K562 (cell line): ENCODE measurements at regions not wholly inside any gene's neighbourhood (a gene's known extent, or its start where the extent isn't known, plus 50 kb on each side); places are given as distances from the start of the nearest gene placed in this dataset.

Experiments used
- ATAC-seq: fragments of 200-7000 bp; cut with Tn5 transposase; 3 replicates; pipeline ENCODE4 v1.9.1; 2020; ENCODE audit warnings: moderate library complexity
- BruUV-seq: library from RNA; stranded (reverse); fragments of 400-500 nt; replicated peaks from 2 replicates; lab custom pipeline; 2021; lab: Mats Ljungman, UMichigan
- CTCF ChIA-PET: fragments of 300-600 bp; formaldehyde crosslinking; extraction: SDS; loops from one replicate; lab custom pipeline; 2021; ENCODE audit warnings: low intra/inter-chr PET ratio; lab: Yijun Ruan, JAX
- POLR2A ChIA-PET: fragments of 300-600, 350-650 bp; sonication (Branson Sonifier 250); formaldehyde crosslinking; extraction: SDS; loops from one replicate; lab custom pipeline; 2021; ENCODE audit warnings: antibody characterized with exemption, inconsistent platforms; lab: Yijun Ruan, JAX
- DNase-seq, 4 experiments: peaks; one replicate each; pipeline versions ENCODE4 v3.0.0 to v3.0.0-alpha.2; 2011 to 2018; ENCODE audit warnings: low spot score in 3 of 4, mixed read lengths in 3 of 4; ENCODE audit errors: extremely low read depth in 1 of 4
- FAIRE-seq: peaks from 2 replicates; lab custom pipeline; 2011; peaks lifted over from hg19 to GRCh38; lab: Jason Lieb, UNC
- H2AFZ ChIP-seq: 2 replicates; pipeline ENCODE4 v1.6.0; 2011; ENCODE audit warnings: low read depth, low read length, control low read depth, inconsistent platforms
- H3K27ac ChIP-seq: fragments of 200-600 bp; 3 replicates; pipeline ENCODE4 v1.8.0; 2011; ENCODE audit warnings: low read depth, mild to moderate bottlenecking, control low read depth, inconsistent platforms, low read length, moderate library complexity, mixed read lengths; ENCODE audit errors: extremely low read depth
- H3K27me3 ChIP-seq, 2 experiments: fragments of 300-600 bp in 1 of 2; 2 replicates in 1 of 2; 3 replicates in 1 of 2; pipeline versions ENCODE4 v1.6.0 to v1.8.0; 2011; ENCODE audit warnings: inconsistent platforms in 2 of 2, low read length in 2 of 2, mild to moderate bottlenecking in 1 of 2, mixed read lengths in 1 of 2, moderate library complexity in 1 of 2; ENCODE audit not compliant: control insufficient read depth in 2 of 2, insufficient read depth in 2 of 2
- H3K36me3 ChIP-seq: fragments of 300-600 bp; 3 replicates; pipeline ENCODE4 v1.8.0; 2011; ENCODE audit warnings: mild to moderate bottlenecking, low read length, inconsistent platforms; ENCODE audit not compliant: control insufficient read depth, insufficient read depth
- H3K4me1 ChIP-seq, 2 experiments: fragments of 200-600 bp in 1 of 2; replicated peaks in 1 of 2; 2 replicates in 1 of 2; 3 replicates in 1 of 2; pipeline versions ENCODE4 v1.5.1 to v1.8.0; 2011; ENCODE audit warnings: inconsistent platforms in 2 of 2, low read length in 2 of 2, mild to moderate bottlenecking in 1 of 2, mixed read lengths in 1 of 2, moderate library complexity in 1 of 2; ENCODE audit not compliant: control insufficient read depth in 2 of 2, insufficient read depth in 2 of 2
- H3K4me2 ChIP-seq: 2 replicates; pipeline ENCODE4 v1.6.1; 2011; ENCODE audit warnings: low read length, control low read depth, inconsistent platforms, mixed read lengths; ENCODE audit not compliant: insufficient read depth
- H3K4me3 ChIP-seq: fragments of 200-600 bp; sonication (generic), shearing (Covaris generic); 2 replicates; pipeline ENCODE4 v1.5.1; 2016; ENCODE audit warnings: control low read depth, inconsistent platforms
- H3K79me2 ChIP-seq: fragments of 200-600 bp; 3 replicates; pipeline ENCODE4 v1.8.0; 2011; ENCODE audit warnings: low read length, inconsistent platforms; ENCODE audit not compliant: control insufficient read depth, insufficient read depth
- H3K9ac ChIP-seq, 2 experiments: 2 replicates each; pipeline versions ENCODE4 v1.6.0 to v1.6.1; 2011; ENCODE audit warnings: low read depth in 2 of 2, low read length in 2 of 2, control low read depth in 1 of 2, inconsistent platforms in 1 of 2, mild to moderate bottlenecking in 1 of 2, mixed read lengths in 1 of 2; ENCODE audit not compliant: insufficient read depth in 1 of 2
- H3K9me1 ChIP-seq: one replicate; pipeline ENCODE4 v1.6.0; 2011; ENCODE audit warnings: inconsistent platforms, mild to moderate bottlenecking, low read length, moderate library complexity; ENCODE audit not compliant: control insufficient read depth, insufficient read depth
- H3K9me3 ChIP-seq: replicated peaks from 2 replicates; pipeline ENCODE4 v1.5.1; 2011; ENCODE audit warnings: low read depth, low read length, inconsistent platforms; ENCODE audit not compliant: control insufficient read depth, insufficient read depth
- H4K20me1 ChIP-seq: replicated peaks from 2 replicates; pipeline ENCODE4 v1.6.1; 2011; ENCODE audit warnings: low read length, inconsistent platforms, mixed read lengths; ENCODE audit not compliant: control insufficient read depth, insufficient read depth
- BRF1 ChIP-seq: IDR thresholded peaks from 3 replicates; pipeline ENCODE4 v1.6.1; 2011; ENCODE audit warnings: borderline replicate concordance, mild to moderate bottlenecking; ENCODE audit not compliant: insufficient read length; ENCODE audit errors: extremely low read depth
- ELF1 ChIP-seq: fragments of 200-800 bp; sonication (Bioruptor generic); IDR thresholded peaks from 2 replicates; pipeline ENCODE4 v1.6.1; 2016; ENCODE audit warnings: missing genetic modification characterization, missing compliant biosample characterization
- FOXJ3 ChIP-seq: sonication (generic); formaldehyde crosslinking; IDR thresholded peaks from 2 replicates; pipeline ENCODE4 v1.4.0; 2020; ENCODE audit warnings: mild to moderate bottlenecking, missing genetic modification reagents
- FOXK1 ChIP-seq: sonication (generic); formaldehyde crosslinking; IDR thresholded peaks from 2 replicates; pipeline ENCODE4 v1.8.0; 2022; ENCODE audit warnings: missing genetic modification reagents, mild to moderate bottlenecking, borderline replicate concordance
- HOXB6 ChIP-seq: fragments of 250-450 bp; sonication (Bioruptor Pico); IDR thresholded peaks from 2 replicates; pipeline ENCODE4 v1.5.1; 2022; ENCODE audit warnings: mild to moderate bottlenecking, borderline replicate concordance
- KLF13 ChIP-seq: fragments of 450-650 bp; IDR thresholded peaks from 2 replicates; pipeline ENCODE4 v1.6.1; 2016; ENCODE audit warnings: missing genetic modification characterization, low read depth, mild to moderate bottlenecking, missing compliant biosample characterization, moderate library complexity, borderline replicate concordance
- NFRKB ChIP-seq: fragments of 450-650 bp; IDR thresholded peaks from 2 replicates; pipeline ENCODE4 v1.6.1; 2016; ENCODE audit warnings: low read depth
- NKRF ChIP-seq: fragments of 450-650 bp; IDR thresholded peaks from 2 replicates; pipeline ENCODE4 v1.6.1; 2016; ENCODE audit warnings: borderline replicate concordance
- ZNF280B ChIP-seq: fragments of 250-450 bp; sonication (Bioruptor Pico); IDR thresholded peaks from 2 replicates; pipeline ENCODE4 v1.5.1; 2021; ENCODE audit warnings: mild to moderate bottlenecking
- ZSCAN32 ChIP-seq: fragments of 450-650 bp; formaldehyde crosslinking; IDR thresholded peaks from 2 replicates; pipeline ENCODE4 v1.4.0; 2020; ENCODE audit warnings: mild to moderate bottlenecking, moderate library complexity
- WGBS: fragments of 100-300 bp; shearing (Covaris generic); methylation state at CpG from one replicate; pipeline ENCODE4 v1.1.6; 2016; ENCODE audit warnings: low coverage, mixed read lengths; ENCODE audit not compliant: insufficient coverage; ENCODE audit errors: missing lambda C conversion rate; 5-methylcytosine and 5-hydroxymethylcytosine counted together
- in situ Hi-C: fragments of 300-500 bp; cut with MboI; formaldehyde crosslinking; loops from 4 replicates; pipeline ENCODE4 v1.15.0; 2018; ENCODE audit warnings: inconsistent platforms, mixed read lengths
- intact Hi-C: fragments of 100-400 bp; cut with micrococcal nuclease; formaldehyde crosslinking; loops from 2 replicates; pipeline ENCODE4 v1.14.2; 2022

GRCh38 chr3:43966126-43966525 is 275.4 kb downstream of the ABHD5 start (continued):
- TF ChIP-seq FOXK1 (CRISPR knock-in tag) (no peak), HOXB6 (CRISPR knock-in tag) (no peak)

GRCh38 chr3:43966530-43966929 is 275.2 kb upstream of the TOPAZ1 start:
- Histone ChIP-seq H3K79me2 (no peaks in the 10 kb centered on the region), H3K36me3 (no peaks in the 10 kb centered on the region), H3K9me1 (no peaks in the 10 kb centered on the region), H3K4me3 (no peak overlapping the region), H3K9me3 (no peaks in the 10 kb centered on the region), H4K20me1 (no peaks in the 10 kb centered on the region), H3K27me3 (peaks cover 18 to 31% of the 10 kb centered on the region in 2 experiments), H2AFZ (no peak overlapping the region), H3K27ac (no peak overlapping the region), H3K4me2 (no peak overlapping the region), H3K4me1 (no peaks in the 10 kb centered on the region), H3K9ac (no peak overlapping the region)
- CTCF ChIA-PET, result no interaction called here
- ATAC-seq, result no peak
- BruUV-seq, result no TSS peak
- TF ChIP-seq ELF1 (tag), result no peak
- TF ChIP-seq ZSCAN32, result no peak
- no peak for TF ChIP-seq BRF1
- TF ChIP-seq NKRF, result no peak
- TF ChIP-seq ZNF280B (CRISPR knock-in tag), result no peak
- TF ChIP-seq KLF13 (tag), result no peak
- TF ChIP-seq FOXJ3, result no peak
- TF ChIP-seq NFRKB, result no peak
- no peak for FAIRE-seq
- in situ Hi-C loops (no loop called here), intact Hi-C loops (no loop called here)
- POLR2A ChIA-PET, result interaction anchor here (0.7 kb wide), 2 partner anchors 11 to 49 kb away, joined by 3 to 4 read pairs; no protein-coding TSS in a partner anchor
- 1% methylated on average over 3 of the region's 3 CpGs for WGBS
- no peak for DNase-seq
